HG03520 (cell line): ENCODE measurements at regions not wholly inside any gene's neighbourhood (a gene's known extent, or its start where the extent isn't known, plus 50 kb on each side); places are given as distances from the start of the nearest gene placed in this dataset.

ENCODE experiments used
- ATAC-seq: cut with Tn5 transposase; IDR thresholded peaks from one replicate; pipeline ENCODE4 v1.9.1; 2021; ENCODE audit warnings: mild to moderate bottlenecking, moderate library complexity; ENCODE audit not compliant: unreplicated experiment

DNA sequence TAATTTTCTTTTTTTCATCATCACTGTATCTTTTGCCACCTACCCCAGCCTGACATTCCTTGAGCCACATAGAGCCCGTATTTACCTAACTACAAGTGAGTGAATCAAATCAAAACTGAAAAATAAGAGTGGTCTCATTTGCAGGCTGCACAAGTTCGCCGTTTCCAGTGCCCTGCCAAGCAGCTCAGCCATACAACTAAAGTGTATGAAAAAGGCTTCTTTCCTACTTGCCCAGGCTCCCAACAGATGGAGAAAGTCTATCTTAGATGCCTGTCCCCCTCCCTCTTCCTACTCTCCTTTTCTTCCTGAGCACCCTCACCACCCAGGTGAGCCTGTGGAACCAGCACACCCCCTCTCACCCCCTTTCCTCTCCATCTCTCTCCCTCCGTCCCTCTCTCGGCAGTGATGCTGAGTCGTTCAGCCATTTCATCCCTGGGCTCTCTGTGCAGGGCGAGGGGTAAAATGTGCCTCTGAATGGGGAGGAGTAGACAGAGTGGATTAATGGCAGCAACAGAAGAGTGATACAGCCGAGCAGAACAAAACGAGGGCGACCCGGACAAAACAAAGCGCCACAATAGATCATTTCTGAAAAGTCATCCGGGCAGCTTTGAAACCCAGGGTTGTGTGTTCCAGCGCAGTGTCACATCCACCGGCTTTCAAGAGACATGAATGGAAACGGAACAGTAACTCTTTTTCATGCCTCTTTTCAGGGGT is 65.0 kb upstream of the POU3F3 start:
- no peak for ATAC-seq

DNA sequence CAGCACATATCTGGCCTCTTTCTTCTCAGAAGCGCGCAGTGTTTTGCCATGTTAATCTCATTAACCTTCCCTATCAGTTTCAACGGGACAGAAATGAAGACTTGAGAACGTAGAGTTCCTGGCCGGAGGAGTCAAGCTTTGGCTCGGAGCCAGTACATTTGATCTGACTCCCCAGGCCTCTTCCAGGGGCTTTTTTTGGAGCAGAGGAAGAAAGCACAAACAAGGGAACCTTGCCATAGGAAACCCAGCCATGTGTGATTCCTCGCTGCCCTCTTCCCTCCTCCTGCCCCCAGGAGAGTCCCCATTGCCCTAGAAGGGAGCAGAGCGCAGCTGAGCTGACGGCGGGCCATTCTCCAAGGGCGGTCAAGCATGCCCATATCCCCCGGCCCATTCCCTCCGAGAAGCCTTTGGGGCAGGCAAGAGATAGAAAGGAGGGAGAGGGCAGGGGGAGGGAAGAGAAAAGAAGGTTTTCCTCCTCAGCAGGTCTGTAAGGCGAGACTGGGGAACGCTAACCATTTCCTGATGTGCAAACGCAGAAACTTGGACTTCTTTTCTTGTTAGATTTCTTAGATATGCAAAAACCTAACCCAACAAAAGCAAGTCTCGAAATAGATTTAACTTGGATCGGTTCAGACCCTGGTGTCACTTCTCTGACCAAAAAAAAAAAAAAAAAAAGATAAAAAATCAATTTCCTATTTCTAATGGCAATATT is 63.7 kb upstream of the POU3F3 start:
- no peak for ATAC-seq

DNA sequence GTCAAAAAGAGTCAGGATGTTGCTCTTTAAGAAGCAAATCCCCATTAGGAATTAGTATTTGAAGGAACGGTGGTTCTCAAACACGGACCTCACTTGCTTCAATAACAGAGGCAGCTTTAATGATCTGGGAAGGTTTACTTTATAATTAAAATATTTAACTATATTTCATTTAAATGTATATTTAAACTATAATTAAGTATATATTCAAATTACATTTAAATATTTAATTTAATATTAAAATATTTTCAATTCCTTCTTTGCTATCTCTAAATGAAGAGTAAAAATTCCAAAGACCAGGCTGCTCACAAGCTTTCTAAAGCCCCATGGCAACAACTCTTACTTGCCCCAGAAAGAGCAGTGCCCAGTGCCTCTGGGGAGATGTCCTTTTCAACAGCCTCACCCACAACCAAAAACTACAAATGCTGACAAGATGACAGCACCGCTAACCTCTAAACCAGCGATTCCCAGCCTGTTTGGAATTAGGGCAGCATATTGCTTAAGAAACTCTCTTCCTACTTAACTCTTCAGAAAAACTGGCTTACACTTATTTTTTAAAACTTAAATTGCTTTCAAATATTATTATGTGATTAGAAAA is 62.9 kb upstream of the POU3F3 start:
- no peak for ATAC-seq

DNA sequence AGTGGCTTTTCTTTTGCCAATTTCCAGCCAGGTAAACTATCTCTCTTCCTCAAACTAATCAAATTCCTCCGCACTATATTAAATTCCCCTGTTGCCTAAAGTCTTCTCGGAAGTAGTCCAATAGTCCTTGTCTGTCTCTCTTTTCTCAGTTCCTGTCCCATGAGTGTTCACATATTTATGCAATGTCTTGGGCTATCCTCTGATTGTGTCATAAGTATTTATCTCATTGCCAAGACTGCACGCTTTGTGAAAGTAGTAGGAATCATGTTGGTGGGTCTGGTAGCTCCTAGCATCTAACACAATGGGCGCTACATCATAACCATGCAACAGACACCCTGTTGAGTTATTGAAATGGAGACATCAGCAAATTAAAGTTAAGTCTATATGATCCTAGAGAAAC is 59.9 kb upstream of the POU3F3 start:
- ATAC-seq: no peak

DNA sequence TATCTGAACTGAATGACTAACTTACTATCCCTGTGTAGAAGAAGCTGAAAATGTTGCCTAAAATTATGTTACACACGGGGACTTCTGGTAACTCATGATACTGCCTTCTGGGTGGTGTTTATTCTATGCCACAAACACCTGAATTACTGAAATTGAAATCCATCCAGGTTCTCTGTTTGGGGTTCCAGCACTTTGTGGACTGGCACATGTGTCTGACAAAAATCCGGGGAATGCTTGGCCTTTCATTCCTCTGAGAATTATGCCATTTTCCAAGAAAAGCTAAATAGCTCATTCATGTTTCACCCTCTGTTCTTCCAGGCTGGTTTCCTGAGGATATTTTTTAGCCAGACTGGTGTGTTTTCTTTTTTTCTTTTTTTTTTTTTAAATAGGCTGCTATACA is 59.5 kb upstream of the POU3F3 start:
- no peak for ATAC-seq
